NCI-H82 (cell line): ENCODE measurements at regions not wholly inside any gene's neighbourhood (a gene's known extent, or its start where the extent isn't known, plus 50 kb on each side); places are given as distances from the start of the nearest gene placed in this dataset.

Source experiments
- DNase-seq: peaks from one replicate; lab custom pipeline; 2025; lab: John Stamatoyannopoulos, UW

DNA sequence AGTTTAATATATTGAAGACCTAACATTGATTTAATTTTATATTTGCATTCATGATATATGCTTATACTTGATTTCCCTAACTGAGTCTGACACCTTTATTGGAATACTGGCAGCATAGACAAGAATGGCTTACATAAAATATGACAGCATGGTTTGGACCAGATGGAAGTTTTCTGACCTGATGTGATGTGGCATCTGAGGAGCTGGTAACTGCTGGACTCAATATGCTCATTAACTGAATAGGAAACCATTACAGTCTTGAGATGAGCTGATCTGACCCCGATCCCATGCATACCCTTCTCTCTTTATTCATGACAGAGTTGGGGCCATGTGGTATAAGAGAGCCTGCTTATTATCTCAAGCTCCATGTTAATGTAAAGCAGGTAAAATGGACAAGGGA, 604.8 kb upstream of the SEL1L start:
- DNase-seq = no peak

DNA sequence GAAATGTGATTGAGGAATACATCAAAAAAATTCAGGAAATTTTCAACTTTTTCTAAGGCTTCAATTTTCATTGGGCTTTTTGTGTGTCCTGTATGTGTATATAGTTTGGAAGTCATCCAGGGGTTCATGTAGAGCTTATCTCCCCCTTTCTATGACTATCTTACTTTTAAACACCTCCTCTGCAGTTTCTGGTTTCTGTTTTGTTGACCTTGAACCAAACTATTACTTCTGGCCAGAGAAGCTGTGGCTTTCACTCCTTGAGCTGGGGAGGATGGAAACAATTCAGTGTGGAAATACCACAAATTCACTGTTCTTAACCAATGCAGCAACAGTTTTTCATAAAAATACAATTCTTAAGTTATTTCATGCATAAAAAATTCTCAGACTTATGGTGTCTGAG, 613.2 kb upstream of the SEL1L start:
- no peak for DNase-seq

DNA sequence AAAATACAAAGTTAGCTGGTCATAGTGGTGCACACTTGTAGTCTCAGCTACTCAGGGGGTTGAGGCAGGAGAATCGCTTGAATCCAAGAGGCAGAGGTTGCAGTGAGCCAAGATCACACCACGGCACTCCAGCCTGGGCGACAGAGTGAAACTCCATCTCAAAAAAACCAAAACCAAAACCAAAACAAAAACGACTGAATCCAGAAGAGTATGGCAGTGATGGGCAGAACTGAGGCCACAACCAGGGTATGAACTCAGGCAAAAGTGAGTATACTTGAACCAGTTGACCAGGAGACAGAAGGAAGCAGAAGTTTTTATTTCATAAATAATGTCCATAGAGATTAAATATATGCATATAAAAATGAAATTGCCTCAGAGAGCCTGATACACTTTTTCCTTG, 620.0 kb upstream of the SEL1L start:
- no peak for DNase-seq

DNA sequence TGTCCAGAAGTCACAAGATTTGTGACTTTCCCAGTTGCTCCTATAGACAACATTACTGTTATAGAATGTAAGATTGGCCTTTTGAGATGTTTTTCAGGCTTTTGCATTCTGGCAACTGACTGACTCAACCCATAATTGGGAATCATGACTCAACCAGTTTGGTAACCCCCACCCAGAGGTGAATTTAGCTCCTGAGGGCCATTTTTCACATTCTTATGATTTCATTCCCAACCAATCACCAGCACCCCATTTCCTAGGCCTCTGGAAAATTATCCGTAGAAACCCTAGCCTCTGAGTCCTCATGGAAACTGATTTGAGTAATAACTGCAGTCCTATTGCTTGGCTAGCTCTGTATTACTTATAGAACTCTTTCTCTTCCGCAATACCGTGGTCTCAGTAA, 626.0 kb upstream of the SEL1L start:
- DNase-seq = no peak

DNA sequence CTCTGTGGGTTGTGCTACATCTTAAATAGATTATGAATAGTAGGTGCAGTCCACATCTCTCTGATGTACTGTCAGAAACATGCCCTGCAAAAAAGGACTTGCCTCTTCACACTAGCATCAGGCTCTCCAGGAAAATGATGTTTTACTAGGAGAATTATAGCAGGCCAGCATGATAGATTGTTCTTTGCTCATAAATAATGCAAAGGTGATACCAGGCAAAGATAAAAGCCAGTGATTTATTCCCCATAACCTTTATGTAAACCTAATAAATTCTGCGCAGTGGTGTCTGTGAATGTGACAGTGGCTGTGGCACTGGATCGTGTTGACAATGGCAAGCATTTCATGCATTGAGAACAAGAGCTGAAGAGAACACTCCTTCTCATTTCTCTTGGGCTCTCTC, 646.5 kb upstream of the SEL1L start:
- DNase-seq = no peak

DNA sequence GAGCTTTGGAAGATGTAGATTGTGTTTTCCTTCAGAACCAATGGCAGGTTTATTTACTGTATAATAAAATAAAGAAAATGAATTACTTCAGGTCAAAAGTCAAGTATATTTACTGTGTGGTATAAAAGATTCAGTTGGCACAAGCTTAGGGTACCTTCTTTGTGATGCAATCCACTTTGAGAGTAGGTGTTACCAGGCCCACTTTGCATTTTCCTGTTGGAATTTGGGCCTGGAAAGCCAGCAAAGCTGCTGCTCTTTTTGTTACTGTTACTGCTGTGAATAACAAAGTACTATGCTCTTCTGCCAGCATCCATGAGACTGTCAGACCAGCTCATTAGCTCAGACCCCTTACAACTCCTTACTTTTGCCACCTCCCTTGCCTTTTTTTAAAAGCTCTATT, 649.0 kb upstream of the SEL1L start:
- no peak for DNase-seq

DNA sequence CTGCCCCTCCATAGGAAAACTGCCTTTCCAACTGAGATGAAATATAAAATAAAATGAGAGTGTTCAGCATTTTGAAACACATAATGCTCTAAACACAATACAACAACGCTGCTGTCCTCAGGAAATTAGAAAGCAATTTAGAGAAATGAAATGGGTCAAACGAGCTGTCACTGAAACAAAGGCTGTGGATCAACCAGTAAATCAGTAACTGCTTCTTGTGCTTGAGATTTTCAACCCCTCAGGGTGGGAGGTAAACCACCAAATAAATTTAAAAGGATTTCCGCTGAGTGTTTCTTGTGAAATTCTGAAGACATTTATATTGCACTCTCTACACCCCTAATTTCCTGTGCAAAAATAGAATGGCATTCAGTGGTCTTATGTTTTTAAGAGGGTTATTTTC, 657.1 kb upstream of the SEL1L start:
- no peak for DNase-seq

DNA sequence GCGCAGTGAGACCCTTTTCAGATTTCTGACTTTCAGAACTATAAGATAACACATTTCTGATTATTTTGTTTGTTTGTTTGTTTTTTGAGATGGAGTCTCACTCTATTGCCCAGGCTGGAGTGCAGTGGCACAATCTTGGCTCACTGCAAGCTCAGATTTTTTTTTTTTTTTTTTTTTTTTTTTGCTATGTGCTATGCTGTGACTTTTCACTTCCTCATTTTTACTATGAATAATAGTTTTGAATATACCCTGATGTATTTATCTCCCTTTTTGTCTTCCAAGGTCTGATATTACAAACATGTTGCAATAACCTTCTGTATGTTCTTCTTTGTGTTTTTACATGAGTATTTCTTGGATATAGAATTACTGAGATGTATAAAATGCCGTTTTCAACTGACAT, 658.7 kb upstream of the SEL1L start:
- no peak for DNase-seq

DNA sequence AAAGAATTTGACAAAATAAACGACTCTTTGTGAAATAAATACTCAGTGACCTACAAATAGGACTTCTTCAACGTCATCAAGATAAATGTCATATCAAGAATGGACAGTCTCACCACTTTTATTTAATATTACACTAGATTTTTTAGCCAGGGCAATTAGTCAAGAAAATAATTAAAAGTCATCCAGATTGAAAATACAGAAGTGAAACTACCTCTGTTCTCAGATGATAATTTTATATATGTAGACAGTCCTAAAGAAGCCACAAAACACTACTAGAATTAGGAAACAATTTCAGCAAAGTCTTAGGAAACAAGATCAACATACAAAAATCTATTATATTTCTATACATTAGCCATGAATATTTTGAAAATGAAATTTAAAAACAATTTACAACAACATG, 689.6 kb upstream of the SEL1L start:
- DNase-seq = no peak

DNA sequence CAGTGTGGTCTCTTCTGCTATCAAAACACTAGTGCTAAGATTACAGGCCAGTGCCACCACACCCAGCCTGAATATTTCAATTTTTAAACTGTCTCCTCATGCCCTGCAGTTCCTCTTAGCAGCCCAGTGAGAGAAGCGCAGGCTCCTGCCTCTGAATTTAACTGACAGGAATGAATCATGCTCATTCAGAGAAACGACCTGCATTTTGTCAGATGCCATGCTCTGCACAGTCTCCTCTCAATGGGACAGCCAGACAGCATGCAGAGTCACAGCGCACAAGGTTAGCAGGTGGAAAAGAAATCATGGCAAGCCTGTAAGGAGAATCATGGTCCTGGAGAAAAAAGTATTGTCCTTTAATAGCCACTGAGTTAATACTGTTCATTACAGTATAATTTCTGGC, 691.0 kb upstream of the SEL1L start:
- DNase-seq = no peak

DNA sequence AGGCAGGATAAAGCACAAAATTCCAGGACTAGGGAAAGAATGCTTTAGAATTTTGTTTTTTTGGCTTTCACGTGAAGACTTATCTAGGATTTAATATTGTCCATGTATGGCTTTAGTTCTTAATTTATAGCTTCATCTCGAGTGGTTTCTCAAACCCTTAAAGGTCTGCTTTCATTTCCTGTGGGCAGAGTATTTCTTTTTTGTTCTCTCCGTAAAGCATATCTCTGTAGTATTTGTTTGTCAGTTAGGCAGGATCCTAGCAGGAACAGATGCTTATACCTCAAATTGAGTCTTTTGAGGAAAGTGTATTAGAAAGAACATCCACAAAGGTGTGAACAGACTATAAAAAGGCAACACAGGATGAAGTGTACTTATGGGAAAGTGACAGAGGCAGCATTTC, 697.1 kb upstream of the SEL1L start:
- no peak for DNase-seq

DNA sequence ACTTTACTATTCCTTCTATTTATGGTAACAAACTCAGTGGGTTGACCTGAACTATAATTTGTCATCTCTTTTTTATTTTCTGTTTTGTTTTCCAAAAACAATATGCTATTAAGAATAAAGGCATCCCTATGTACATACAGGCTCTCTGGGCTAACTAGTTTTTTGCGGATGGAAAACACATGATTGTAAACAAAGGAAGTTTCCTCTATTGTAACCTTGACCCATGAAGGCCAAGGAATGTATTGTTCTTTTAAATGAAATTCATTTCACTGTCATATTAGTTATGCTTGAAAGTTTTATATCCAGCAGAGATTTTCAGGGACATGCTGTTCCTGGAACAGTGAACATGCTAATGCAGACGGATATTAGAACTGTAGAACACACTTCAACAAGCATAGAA, 705.0 kb upstream of the SEL1L start:
- no peak for DNase-seq

DNA sequence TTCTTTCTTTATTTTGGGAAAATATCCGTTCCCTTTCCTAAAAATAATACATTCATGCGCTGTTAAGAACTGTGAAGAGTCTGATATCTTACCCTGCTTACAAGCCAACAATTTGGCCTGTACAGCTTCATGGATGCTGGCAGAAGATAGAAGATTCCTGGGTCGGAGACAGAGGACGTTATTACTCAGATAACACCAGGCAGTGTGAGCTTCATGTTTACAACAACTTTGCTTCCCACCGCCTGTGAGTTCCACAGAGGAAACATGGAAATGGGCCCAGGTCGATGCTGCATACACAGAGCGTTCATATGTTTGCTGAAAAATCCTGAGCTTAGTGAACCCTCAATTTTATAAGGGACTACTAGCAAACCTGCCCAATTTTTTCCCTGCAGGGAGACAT, 705.6 kb upstream of the SEL1L start:
- DNase-seq = no peak

DNA sequence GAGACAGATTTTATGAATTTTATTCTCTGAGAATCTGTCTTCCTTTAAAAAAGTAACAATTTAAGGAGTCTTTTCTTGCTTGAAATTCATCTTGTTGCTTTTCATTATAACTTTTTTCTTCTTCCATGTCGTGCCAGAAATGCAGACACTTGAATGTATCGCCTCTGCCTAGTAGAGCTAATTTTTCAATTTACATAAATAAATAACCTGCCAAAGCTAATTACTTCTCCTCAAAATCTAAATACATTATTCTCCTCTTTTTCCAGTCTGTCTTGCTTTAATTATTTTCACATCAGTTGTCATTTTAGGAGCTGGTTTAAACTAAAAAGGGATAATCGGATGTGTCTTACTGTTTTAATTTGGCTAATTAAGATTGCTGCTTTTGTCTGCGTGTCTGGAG, 711.1 kb upstream of the SEL1L start:
- no peak for DNase-seq

DNA sequence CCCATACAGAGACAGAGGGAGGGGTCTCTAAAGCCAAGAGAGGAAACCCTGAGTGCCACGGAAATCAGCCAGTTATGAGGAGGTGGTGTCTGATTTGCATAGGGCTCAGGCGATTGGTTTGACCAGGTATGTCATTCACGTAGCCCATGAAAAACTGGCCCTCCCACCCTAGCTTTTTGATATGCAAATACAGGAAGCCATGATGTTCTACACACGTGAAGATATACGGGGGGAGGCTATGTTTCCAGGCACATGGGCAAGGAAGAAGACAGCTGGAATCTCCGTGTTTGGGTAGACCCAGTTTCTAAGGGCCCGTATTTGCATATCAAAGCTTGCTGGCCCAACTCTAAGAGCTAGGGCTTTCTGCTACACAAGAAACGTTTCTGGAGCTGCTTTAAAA, 717.8 kb upstream of the SEL1L start:
- DNase-seq = no peak

DNA sequence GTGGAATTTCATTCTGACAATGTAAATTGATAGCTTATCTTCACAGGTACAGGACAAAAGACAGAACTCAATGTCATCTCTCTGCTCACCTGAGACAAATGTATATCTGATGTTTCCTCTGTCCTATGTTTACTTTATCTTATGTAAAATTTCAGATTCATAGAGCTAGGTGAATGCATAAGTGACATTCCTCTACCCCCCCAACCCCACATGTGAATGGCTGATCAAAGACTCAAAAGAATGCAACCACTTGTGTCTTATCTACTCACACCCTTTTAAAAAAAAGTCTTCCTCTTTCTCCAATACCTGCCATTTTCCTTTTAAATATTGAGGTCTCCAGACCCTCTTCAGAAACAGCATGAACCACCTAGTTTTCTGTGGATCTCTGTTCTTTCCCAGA, 736.6 kb upstream of the SEL1L start:
- no peak for DNase-seq

DNA sequence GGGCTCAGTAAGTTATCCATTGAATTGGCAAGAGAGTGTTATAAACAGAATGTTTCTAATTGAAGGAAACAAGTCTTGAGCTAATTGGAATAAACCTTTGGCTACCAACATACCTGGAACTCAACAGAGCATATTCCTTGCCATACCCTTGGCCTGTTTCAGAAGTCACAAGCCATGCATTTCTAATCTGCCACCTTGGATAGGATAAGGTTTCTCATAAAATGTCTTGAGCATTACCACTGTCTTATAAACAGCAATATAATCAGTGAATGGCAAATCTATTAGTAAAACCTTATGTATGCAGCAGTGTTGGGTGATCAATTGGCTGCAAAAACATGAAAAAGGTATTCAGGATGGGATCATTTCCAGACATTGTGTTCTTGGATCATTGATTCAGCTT, 765.2 kb upstream of the SEL1L start:
- DNase-seq = no peak

DNA sequence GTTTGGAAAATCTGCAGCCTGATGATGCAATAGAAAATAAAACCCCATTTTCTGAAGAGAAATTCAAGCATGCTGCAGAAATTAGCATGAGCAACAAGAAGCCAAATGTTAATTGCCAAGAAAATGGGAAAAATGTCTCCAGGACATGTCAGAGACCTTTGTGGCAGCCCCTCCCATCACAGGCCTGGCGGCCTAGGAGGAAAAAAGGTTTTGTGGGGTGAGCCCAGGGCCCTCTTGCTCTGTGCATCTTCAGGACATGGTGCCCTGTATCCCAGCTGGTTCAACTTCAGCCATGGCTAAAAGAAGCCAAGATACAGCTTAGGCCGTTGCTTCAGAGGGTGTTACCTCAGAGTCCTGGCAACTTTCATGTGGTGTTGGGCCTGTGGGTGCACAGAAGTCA, 775.5 kb upstream of the SEL1L start:
- DNase-seq = no peak

DNA sequence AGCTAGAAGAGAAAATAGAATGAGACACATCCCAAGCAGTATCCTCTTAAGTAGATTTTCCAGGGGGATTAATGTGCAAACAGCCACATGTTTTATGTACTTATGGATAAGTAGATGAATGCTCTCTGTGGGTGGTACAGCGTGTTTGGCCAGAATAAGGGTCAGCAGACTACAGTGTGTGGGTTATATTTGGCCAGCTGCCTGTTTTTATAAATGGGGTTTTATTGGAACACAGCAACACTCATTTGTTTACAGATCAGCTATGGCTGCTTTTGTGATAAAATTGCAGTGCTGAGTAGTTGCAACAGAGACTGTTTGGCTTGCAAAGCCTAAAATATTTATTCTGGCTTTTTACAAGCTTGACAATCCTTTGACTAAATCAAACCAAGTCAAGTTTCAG, 780.2 kb upstream of the SEL1L start:
- DNase-seq = peak; percentile 87

DNA sequence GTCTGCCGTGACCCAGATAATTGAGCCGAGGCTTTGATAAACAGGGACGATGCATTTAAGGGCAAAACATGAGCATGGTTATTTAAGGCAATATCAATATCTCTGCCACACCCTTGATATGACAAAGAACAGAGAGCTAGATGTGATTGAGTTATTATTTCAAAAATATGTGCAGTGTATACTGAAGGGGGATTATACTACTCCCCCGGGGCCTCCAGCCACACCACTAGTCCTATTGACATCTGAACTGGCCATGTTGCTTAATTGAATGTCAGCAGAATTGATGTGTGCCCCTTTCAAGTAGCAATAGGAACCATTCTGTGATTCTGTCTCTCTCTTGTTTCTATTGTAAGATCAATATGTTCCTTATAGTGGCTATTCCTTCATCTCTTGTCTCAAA, 794.8 kb upstream of the SEL1L start:
- DNase-seq = no peak

DNA sequence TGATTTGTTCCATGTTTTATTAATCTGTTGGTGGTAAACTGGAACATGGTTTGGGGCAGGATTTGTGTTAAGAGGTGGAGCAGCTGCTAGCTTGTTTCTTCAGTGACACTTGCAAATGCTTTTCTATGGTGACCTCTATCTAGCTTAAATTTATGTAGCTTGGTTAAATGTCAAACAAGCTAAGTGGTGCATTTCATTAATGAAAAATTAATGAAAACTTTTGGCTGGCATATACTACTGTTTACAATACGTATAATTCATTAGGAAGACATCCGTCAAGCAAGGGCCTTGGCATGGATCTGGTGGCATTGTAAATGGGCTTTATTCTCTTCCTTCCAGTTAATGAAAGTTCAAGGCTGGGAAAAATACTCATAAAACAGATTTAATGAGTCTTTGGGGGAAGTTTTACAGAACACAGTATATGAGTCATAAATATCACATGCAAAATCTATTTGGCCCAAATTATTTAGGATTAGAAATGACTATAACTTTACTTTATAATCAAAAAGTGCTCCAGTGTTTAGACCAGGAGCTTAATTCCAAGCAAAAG, 807.7 kb upstream of the SEL1L start:
- DNase-seq = no peak

DNA sequence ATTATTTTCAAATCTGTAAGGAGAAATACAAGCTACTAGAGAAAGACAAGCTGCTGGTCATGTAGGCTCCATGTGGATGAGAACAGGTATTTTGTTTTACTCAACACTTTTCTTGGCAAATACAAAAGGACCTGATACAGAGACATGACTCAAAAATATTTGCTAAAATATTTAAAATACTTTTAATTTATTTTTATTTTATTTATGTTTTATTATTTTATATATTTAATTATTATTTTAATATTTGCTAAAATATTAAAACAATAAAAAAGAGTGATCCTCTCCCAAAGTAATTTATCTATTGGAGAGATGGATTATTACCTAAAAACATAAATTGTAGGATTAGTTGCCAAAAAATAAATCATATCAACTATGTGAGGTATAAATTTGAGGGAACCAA, 808.9 kb upstream of the SEL1L start:
- DNase-seq = no peak

DNA sequence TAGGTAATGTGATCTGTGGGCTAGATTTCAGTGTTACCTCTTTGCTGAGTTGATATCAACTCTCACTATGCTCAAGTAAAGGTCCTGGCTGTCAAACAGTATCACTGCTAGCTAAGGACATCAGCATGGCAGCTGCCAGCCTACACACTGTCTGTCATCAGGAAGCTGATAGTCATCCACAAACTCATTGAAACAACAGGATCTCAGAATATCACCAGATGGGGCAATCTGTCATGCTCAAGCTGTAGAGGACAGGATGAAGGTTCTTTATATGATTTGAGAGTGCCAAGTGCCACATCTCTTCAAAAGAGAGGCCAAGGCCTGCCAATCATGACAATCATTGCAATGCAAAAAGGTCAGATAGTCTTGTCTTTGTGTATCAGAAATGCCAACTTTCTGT, 811.5 kb upstream of the SEL1L start:
- no peak for DNase-seq

DNA sequence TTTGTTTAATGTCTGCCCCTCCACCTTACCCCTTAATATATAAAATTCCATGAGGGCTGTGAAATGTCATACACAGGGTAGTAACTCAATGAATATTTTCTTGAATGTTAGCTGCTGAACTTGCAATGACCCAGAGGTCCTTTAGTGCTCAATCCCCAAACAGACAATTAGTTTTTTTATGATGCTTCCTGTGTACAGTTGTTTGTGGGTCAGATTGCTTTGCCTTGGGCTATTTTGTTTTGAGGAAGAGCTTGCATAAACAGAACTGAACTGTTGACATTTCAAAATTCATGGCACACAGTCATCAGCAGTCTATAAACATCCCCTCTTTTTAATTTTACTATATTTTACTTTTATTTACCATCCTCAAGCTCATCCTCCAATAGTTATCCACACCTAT, 820.5 kb upstream of the SEL1L start:
- no peak for DNase-seq

DNA sequence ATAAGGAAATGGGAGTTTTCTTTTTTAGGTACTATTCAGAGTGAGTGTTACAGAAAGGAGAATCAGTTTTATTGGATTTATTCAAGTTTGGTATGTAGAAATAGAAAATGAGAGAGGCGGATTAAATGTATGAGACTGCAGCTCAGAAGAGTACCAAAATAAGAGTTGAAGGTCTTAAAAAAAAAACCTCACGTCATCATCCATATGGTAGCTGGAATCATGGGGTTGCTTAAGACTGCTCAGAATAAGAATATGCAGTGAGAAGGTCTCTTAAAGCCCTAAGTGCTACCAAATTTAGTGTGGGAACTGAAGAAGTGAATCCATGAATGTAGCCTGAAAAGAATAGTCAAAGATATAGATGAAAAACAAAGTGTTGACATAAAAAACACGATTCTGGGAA, 825.5 kb upstream of the SEL1L start:
- DNase-seq = no peak
